CD14-positive monocyte (primary cell): ENCODE measurements at regions not wholly inside any gene's neighbourhood (a gene's known extent, or its start where the extent isn't known, plus 50 kb on each side); places are given as distances from the start of the nearest gene placed in this dataset.

ENCODE experiments used
- DNase-seq, 3 donors: peaks; one replicate each; pipeline ENCODE4 v3.0.0-alpha.2; 2011 to 2022
- H2AFZ ChIP-seq: 2 replicates; pipeline ENCODE4 v1.6.0; 2012; ENCODE audit warnings: mild to moderate bottlenecking, low read depth, low read length, inconsistent platforms; ENCODE audit not compliant: insufficient read depth, poor library complexity, severe bottlenecking
- H3K27ac ChIP-seq, 2 donors: 1 replicate in 1 of 2; 2 replicates in 1 of 2; pipeline ENCODE4 v1.5.1; 2012 to 2013; ENCODE audit warnings: low read length in 2 of 2, control low read depth in 1 of 2, inconsistent platforms in 1 of 2, low read depth in 1 of 2, mild to moderate bottlenecking in 1 of 2
- H3K27me3 ChIP-seq, 2 donors: one replicate each; pipeline versions ENCODE4 v1.6.0 to v1.6.1; 2011 to 2013; ENCODE audit warnings: low read length in 2 of 2; ENCODE audit not compliant: control insufficient read depth in 2 of 2, insufficient read depth in 2 of 2
- H3K36me3 ChIP-seq, 2 donors: replicated peaks in 1 of 2; 1 replicate in 1 of 2; 2 replicates in 1 of 2; pipeline versions ENCODE4 v1.5.1 to v1.6.1; 2012 to 2013; ENCODE audit warnings: low read length in 2 of 2, control low read depth in 1 of 2, inconsistent platforms in 1 of 2, mild to moderate bottlenecking in 1 of 2; ENCODE audit not compliant: insufficient read depth in 2 of 2, control insufficient read depth in 1 of 2
- H3K4me1 ChIP-seq, 2 donors: 1 replicate in 1 of 2; 2 replicates in 1 of 2; pipeline versions ENCODE4 v1.5.1 to v1.6.1; 2012 to 2013; ENCODE audit warnings: low read length in 2 of 2, control low read depth in 1 of 2, inconsistent platforms in 1 of 2, mild to moderate bottlenecking in 1 of 2, moderate library complexity in 1 of 2; ENCODE audit not compliant: insufficient read depth in 2 of 2, control insufficient read depth in 1 of 2
- H3K4me2 ChIP-seq: replicated peaks from 2 replicates; pipeline ENCODE3; 2012; ENCODE audit warnings: low read length, moderate library complexity, mild to moderate bottlenecking; ENCODE audit not compliant: poor library complexity, severe bottlenecking; ENCODE audit errors: extremely low read depth
- H3K4me3 ChIP-seq, 3 experiments: fragments of 200-600 bp in 1 of 3; sonication (generic) in 1 of 3; replicated peaks in 1 of 3; 1 replicate in 2 of 3; 2 replicates in 1 of 3; pipeline ENCODE4 v1.5.1; 2011 to 2013; ENCODE audit warnings: low read length in 3 of 3, mild to moderate bottlenecking in 3 of 3, control low read depth in 2 of 3, low read depth in 2 of 3, inconsistent platforms in 1 of 3, moderate library complexity in 1 of 3
- H3K79me2 ChIP-seq: 2 replicates; pipeline ENCODE4 v1.6.0; 2012; ENCODE audit warnings: mild to moderate bottlenecking, control low read depth, inconsistent platforms, low read length, moderate library complexity; ENCODE audit not compliant: insufficient read depth
- H3K9ac ChIP-seq: 2 replicates; pipeline ENCODE4 v1.6.0; 2017; ENCODE audit warnings: low read length, mild to moderate bottlenecking; ENCODE audit not compliant: insufficient read depth, poor library complexity, severe bottlenecking
- H3K9me3 ChIP-seq, 2 donors: replicated peaks in 1 of 2; 1 replicate in 1 of 2; 2 replicates in 1 of 2; pipeline versions ENCODE4 v1.5.1 to v1.6.1; 2012 to 2013; ENCODE audit warnings: low read length in 2 of 2, control low read depth in 1 of 2; ENCODE audit not compliant: control insufficient read depth in 1 of 2, insufficient read depth in 1 of 2
- H4K20me1 ChIP-seq: 2 replicates; pipeline ENCODE4 v1.6.0; 2012; ENCODE audit warnings: mild to moderate bottlenecking, low read length, control low read depth, moderate library complexity; ENCODE audit not compliant: insufficient read depth
- H3K27ac Mint-ChIP-seq, 7 donors: one replicate each; pipeline ENCODE4 v1.8.0; 2020; ENCODE audit warnings: mild to moderate bottlenecking in 7 of 7, mixed read lengths in 7 of 7, moderate library complexity in 6 of 7, inconsistent platforms in 2 of 7
- H3K27me3 Mint-ChIP-seq, 3 donors: one replicate each; pipeline ENCODE4 v1.8.0; 2021 to 2022; ENCODE audit warnings: low read depth in 3 of 3, mild to moderate bottlenecking in 3 of 3, mixed read lengths in 3 of 3, moderate library complexity in 3 of 3, inconsistent platforms in 1 of 3
- H3K36me3 Mint-ChIP-seq, 2 donors: one replicate each; pipeline ENCODE4 v1.8.0; 2020; ENCODE audit warnings: mixed read lengths in 2 of 2, inconsistent platforms in 1 of 2, mild to moderate bottlenecking in 1 of 2
- H3K4me1 Mint-ChIP-seq: one replicate; pipeline ENCODE4 v1.8.0; 2020; ENCODE audit warnings: mild to moderate bottlenecking, mixed read lengths
- H3K4me3 Mint-ChIP-seq, 2 donors: one replicate each; pipeline ENCODE4 v1.8.0; 2020; ENCODE audit warnings: mild to moderate bottlenecking in 2 of 2, mixed read lengths in 2 of 2, moderate library complexity in 1 of 2
- H3K9me3 Mint-ChIP-seq, 7 donors: one replicate each; pipeline ENCODE4 v1.8.0; 2020 to 2022; ENCODE audit warnings: mixed read lengths in 7 of 7, mild to moderate bottlenecking in 6 of 7, moderate library complexity in 6 of 7, inconsistent platforms in 2 of 7
- WGBS: methylation state at CpG from one replicate; pipeline ENCODE4 v1.1.5; 2013; ENCODE audit warnings: missing lambda C conversion rate; ENCODE audit not compliant: insufficient coverage; 5-methylcytosine and 5-hydroxymethylcytosine counted together
- intact Hi-C, 2 donors: fragments of 100-400 bp; cut with micrococcal nuclease; formaldehyde crosslinking; loops; one replicate each; pipeline versions ENCODE4 v1.15.0 to v1.15.1; 2023
- TF ChIP-seq, protein P1 (sequence below): fragments of 200-600 bp; IDR thresholded peaks from one replicate; pipeline ENCODE4 v1.8.0; 2022; ENCODE audit warnings: antibody characterized with exemption, mild to moderate bottlenecking

DNA sequence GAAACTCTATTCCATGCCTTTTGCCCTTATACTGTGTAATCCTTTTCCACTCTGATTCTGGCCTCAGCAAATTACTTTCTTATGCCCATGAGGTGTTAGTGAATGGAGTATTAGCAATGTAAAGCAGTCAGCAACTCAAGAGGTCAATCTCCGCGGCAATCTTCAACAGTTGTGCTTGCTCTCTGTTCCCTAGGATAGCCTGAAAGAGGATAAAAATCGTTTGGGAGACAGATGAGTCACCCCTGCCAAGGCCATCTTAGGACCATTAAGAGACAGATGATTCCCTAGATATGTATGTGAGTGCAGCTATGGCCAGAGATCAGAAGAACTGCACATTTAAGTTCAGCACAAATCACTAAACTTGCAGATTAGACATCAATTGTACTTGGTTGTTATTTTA is 1145.8 kb downstream of the GALC start:
- Histone ChIP-seq H3K9me3 (no peaks in the 10 kb centered on the region), H4K20me1 (no peaks in the 10 kb centered on the region), H3K4me2 (no peak overlapping the region), H3K4me3 (no peak overlapping the region), H2AFZ (no peak overlapping the region), H3K36me3 (no peaks in the 10 kb centered on the region), H3K79me2 (no peaks in the 10 kb centered on the region), H3K27me3 (no peaks in the 10 kb centered on the region), H3K27ac (no peak overlapping the region), H3K4me1 (no peaks in the 10 kb centered on the region), H3K9ac (no peak overlapping the region)
- intact Hi-C loops, result no loop called here
- Mint-ChIP-seq H3K36me3 (no peaks in the 10 kb centered on the region), H3K9me3 (peaks cover 0 to 7% (median 3%) of the 10 kb centered on the region in 7 donors), H3K4me1 (no peaks in the 10 kb centered on the region), H3K27me3 (peaks cover 0 to 2% (median 0%) of the 10 kb centered on the region in 3 donors), H3K27ac (no peak overlapping the region), H3K4me3 (no peak overlapping the region)
- TF ChIP-seq, protein P1, sequence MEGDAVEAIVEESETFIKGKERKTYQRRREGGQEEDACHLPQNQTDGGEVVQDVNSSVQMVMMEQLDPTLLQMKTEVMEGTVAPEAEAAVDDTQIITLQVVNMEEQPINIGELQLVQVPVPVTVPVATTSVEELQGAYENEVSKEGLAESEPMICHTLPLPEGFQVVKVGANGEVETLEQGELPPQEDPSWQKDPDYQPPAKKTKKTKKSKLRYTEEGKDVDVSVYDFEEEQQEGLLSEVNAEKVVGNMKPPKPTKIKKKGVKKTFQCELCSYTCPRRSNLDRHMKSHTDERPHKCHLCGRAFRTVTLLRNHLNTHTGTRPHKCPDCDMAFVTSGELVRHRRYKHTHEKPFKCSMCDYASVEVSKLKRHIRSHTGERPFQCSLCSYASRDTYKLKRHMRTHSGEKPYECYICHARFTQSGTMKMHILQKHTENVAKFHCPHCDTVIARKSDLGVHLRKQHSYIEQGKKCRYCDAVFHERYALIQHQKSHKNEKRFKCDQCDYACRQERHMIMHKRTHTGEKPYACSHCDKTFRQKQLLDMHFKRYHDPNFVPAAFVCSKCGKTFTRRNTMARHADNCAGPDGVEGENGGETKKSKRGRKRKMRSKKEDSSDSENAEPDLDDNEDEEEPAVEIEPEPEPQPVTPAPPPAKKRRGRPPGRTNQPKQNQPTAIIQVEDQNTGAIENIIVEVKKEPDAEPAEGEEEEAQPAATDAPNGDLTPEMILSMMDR, result no peak
- WGBS, result 94% methylated on average over 2 of the region's 3 CpGs
- no peak for DNase-seq

DNA sequence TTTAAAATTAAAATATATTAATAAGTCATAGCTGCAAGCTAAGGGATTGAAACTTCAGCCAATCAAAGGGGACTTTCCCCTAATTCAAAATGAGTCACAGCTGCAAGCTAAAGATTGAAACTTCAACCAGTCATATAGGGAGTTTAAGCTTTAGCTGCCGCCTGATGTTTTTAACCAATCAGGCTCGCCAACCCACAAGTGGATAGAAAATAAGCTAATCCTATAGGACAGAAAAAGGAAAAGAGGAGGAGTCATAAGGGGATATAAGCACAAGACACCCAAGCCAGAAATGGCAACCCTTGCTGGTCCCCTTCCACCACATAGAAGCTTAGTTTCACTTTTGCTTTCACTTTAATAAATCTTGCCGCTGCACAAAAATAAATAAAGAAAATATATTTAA is 1154.6 kb downstream of the GALC start:
- H3K36me3 ChIP-seq, result no peaks in the 10 kb centered on the region
- no peak overlapping the region for H3K4me3 Mint-ChIP-seq
- no peak overlapping the region for H2AFZ ChIP-seq
- no peaks in the 10 kb centered on the region for H3K4me1 Mint-ChIP-seq
- no peak overlapping the region for H3K27ac Mint-ChIP-seq
- intact Hi-C loops, result no loop called here
- no peaks in the 10 kb centered on the region for H3K4me1 ChIP-seq
- no peak overlapping the region for H3K27ac ChIP-seq
- H3K4me2 ChIP-seq, result no peak overlapping the region
- H3K9me3 ChIP-seq, result no peaks in the 10 kb centered on the region
- no peaks in the 10 kb centered on the region for H3K36me3 Mint-ChIP-seq
- no peaks in the 10 kb centered on the region for H4K20me1 ChIP-seq
- H3K27me3 ChIP-seq, result no peaks in the 10 kb centered on the region
- no peak overlapping the region for H3K9ac ChIP-seq
- no peaks in the 10 kb centered on the region for H3K79me2 ChIP-seq
- peaks cover under 1 to 7% (median 4%) of the 10 kb centered on the region in 7 donors for H3K9me3 Mint-ChIP-seq
- no peak overlapping the region for H3K4me3 ChIP-seq
- TF ChIP-seq, protein P1, result no peak
- no CpG with 5 or more reads among the region's 3 CpGs for WGBS
- DNase-seq, result no peak
- H3K27me3 Mint-ChIP-seq, result peaks cover 0 to 4% (median 0%) of the 10 kb centered on the region in 3 donors
